H9 (cell line): ENCODE measurements at regions not wholly inside any gene's neighbourhood (a gene's known extent, or its start where the extent isn't known, plus 50 kb on each side); places are given as distances from the start of the nearest gene placed in this dataset.

Experiments
- DNase-seq: peaks from one replicate; pipeline ENCODE4 v3.0.0-alpha.2; 2017
- H2AFZ ChIP-seq: one replicate; pipeline ENCODE4 v1.6.1; 2013; ENCODE audit warnings: mild to moderate bottlenecking, low read length, control low read depth, moderate library complexity
- H2AK5ac ChIP-seq: 2 replicates; pipeline ENCODE4 v1.6.1; 2013; ENCODE audit warnings: low read length, control low read depth, mixed read lengths; ENCODE audit not compliant: insufficient read length
- H2BK120ac ChIP-seq: one replicate; pipeline ENCODE4 v1.6.1; 2013; ENCODE audit warnings: low read depth, mild to moderate bottlenecking, low read length, control low read depth, inconsistent platforms; ENCODE audit not compliant: poor library complexity, severe bottlenecking
- H2BK12ac ChIP-seq: 2 replicates; pipeline ENCODE4 v1.6.1; 2013; ENCODE audit warnings: low read length, control low read depth, mixed read lengths, low read depth; ENCODE audit not compliant: insufficient read length
- H2BK15ac ChIP-seq: 2 replicates; pipeline ENCODE4 v1.6.1; 2013; ENCODE audit warnings: low read depth, low read length, control low read depth
- H2BK20ac ChIP-seq: one replicate; pipeline ENCODE4 v1.6.1; 2013; ENCODE audit warnings: low read depth, mild to moderate bottlenecking, low read length, control low read depth, inconsistent platforms; ENCODE audit not compliant: poor library complexity, severe bottlenecking
- H2BK5ac ChIP-seq: 2 replicates; pipeline ENCODE4 v1.6.1; 2013; ENCODE audit warnings: low read length, control low read depth, mixed read lengths; ENCODE audit not compliant: insufficient read length
- H3K14ac ChIP-seq: 2 replicates; pipeline ENCODE4 v1.6.1; 2013; ENCODE audit warnings: low read length, control low read depth; ENCODE audit not compliant: insufficient read depth
- H3K18ac ChIP-seq: 2 replicates; pipeline ENCODE4 v1.6.1; 2013; ENCODE audit warnings: low read depth, mild to moderate bottlenecking, mixed read lengths, low read length, control low read depth; ENCODE audit not compliant: insufficient read length
- H3K23ac ChIP-seq: 2 replicates; pipeline ENCODE4 v1.6.1; 2013; ENCODE audit warnings: low read length, control low read depth, mixed read lengths, low read depth; ENCODE audit not compliant: insufficient read length
- H3K23me2 ChIP-seq: 2 replicates; pipeline ENCODE4 v1.6.1; 2013; ENCODE audit warnings: low read depth, mild to moderate bottlenecking, mixed read lengths, low read length, control low read depth; ENCODE audit not compliant: insufficient read length, poor library complexity, severe bottlenecking
- H3K27ac ChIP-seq: 2 replicates; pipeline ENCODE4 v1.5.1; 2013; ENCODE audit warnings: low read length, control low read depth, mixed read lengths, low read depth; ENCODE audit not compliant: insufficient read length
- H3K27me3 ChIP-seq: 2 replicates; pipeline ENCODE4 v1.6.1; 2013; ENCODE audit warnings: low read length, control low read depth, inconsistent platforms; ENCODE audit not compliant: insufficient read depth
- H3K4ac ChIP-seq: 2 replicates; pipeline ENCODE4 v1.6.1; 2013; ENCODE audit warnings: low read depth, mild to moderate bottlenecking, control low read depth, inconsistent platforms, low read length, moderate library complexity
- H3K4me1 ChIP-seq: 2 replicates; pipeline ENCODE4 v1.6.1; 2013; ENCODE audit warnings: low read length, control low read depth, inconsistent platforms; ENCODE audit not compliant: insufficient read depth
- H3K4me2 ChIP-seq: 2 replicates; pipeline ENCODE4 v1.6.1; 2013; ENCODE audit warnings: low read length, control low read depth, mixed read lengths; ENCODE audit not compliant: insufficient read length, insufficient read depth
- H3K56ac ChIP-seq: 2 replicates; pipeline ENCODE4 v1.6.1; 2013; ENCODE audit warnings: low read depth, mild to moderate bottlenecking, mixed read lengths, low read length, control low read depth; ENCODE audit not compliant: insufficient read length
- H3K79me1 ChIP-seq: 2 replicates; pipeline ENCODE4 v1.6.1; 2013; ENCODE audit warnings: low read depth, mild to moderate bottlenecking, moderate library complexity, low read length, control low read depth, inconsistent platforms; ENCODE audit not compliant: insufficient read depth, poor library complexity, severe bottlenecking
- H3K79me2 ChIP-seq: 2 replicates; pipeline ENCODE4 v1.6.1; 2013; ENCODE audit warnings: low read length, control low read depth, inconsistent platforms; ENCODE audit not compliant: insufficient read depth
- H3K9ac ChIP-seq: 2 replicates; pipeline ENCODE4 v1.6.1; 2013; ENCODE audit warnings: low read length, control low read depth, mixed read lengths; ENCODE audit not compliant: insufficient read length; ENCODE audit errors: extremely low read depth
- H3K9me3 ChIP-seq: one replicate; pipeline ENCODE4 v1.6.1; 2013; ENCODE audit warnings: low read depth, low read length, inconsistent platforms; ENCODE audit not compliant: control insufficient read depth
- H3T11ph ChIP-seq: one replicate; pipeline ENCODE4 v1.6.1; 2013; ENCODE audit warnings: mild to moderate bottlenecking, low read length, control low read depth, inconsistent platforms
- H4K20me1 ChIP-seq: one replicate; pipeline ENCODE4 v1.6.1; 2013; ENCODE audit not compliant: control insufficient read depth, insufficient read length, insufficient read depth
- H4K5ac ChIP-seq: 2 replicates; pipeline ENCODE4 v1.6.1; 2013; ENCODE audit warnings: low read depth, mild to moderate bottlenecking, mixed read lengths, low read length, control low read depth; ENCODE audit not compliant: insufficient read length
- H4K8ac ChIP-seq: replicated peaks from 2 replicates; pipeline ENCODE4 v1.6.1; 2013; ENCODE audit warnings: low read length, control low read depth, mixed read lengths, low read depth; ENCODE audit not compliant: insufficient read length
- H4K91ac ChIP-seq: 2 replicates; pipeline ENCODE4 v1.6.1; 2013; ENCODE audit warnings: low read depth, mild to moderate bottlenecking, moderate library complexity, mixed read lengths, low read length, control low read depth; ENCODE audit not compliant: insufficient read length
- H3K27ac Mint-ChIP-seq, 3 experiments: 2 replicates in 2 of 3; 3 replicates in 1 of 3; pipeline ENCODE4 v1.8.0; 2020 to 2021; ENCODE audit warnings: mixed read lengths in 3 of 3, mild to moderate bottlenecking in 1 of 3, moderate library complexity in 1 of 3
- H3K27me3 Mint-ChIP-seq: 2 replicates; pipeline ENCODE4 v1.8.0; 2021; ENCODE audit warnings: low read depth, mild to moderate bottlenecking, moderate library complexity, mixed read lengths
- H3K36me3 Mint-ChIP-seq, 3 experiments: 2 replicates in 2 of 3; 3 replicates in 1 of 3; pipeline ENCODE4 v1.8.0; 2020 to 2021; ENCODE audit warnings: low read depth in 3 of 3, mixed read lengths in 3 of 3; ENCODE audit not compliant: insufficient read depth in 1 of 3
- H3K4me1 Mint-ChIP-seq, 2 experiments: 2 replicates each; pipeline ENCODE4 v1.8.0; 2020; ENCODE audit warnings: mixed read lengths in 2 of 2
- H3K4me3 Mint-ChIP-seq, 2 experiments: 2 replicates in 1 of 2; 3 replicates in 1 of 2; pipeline ENCODE4 v1.8.0; 2020 to 2021; ENCODE audit warnings: mild to moderate bottlenecking in 2 of 2, mixed read lengths in 2 of 2, moderate library complexity in 1 of 2
- H3K9me3 Mint-ChIP-seq, 2 experiments: 2 replicates in 1 of 2; 3 replicates in 1 of 2; pipeline ENCODE4 v1.8.0; 2020; ENCODE audit warnings: mild to moderate bottlenecking in 2 of 2, mixed read lengths in 2 of 2, moderate library complexity in 1 of 2
- WGBS: extraction: QIAGEN DNeasy Blood & Tissue Kit; methylation state at CpG from one replicate; pipeline ENCODE4 v1.1.7; 2013; ENCODE audit warnings: missing lambda C conversion rate, low lambda C conversion rate, mixed read lengths; ENCODE audit not compliant: insufficient read length; ENCODE audit errors: extremely low coverage; 5-methylcytosine and 5-hydroxymethylcytosine counted together
- TF ChIP-seq, protein P1 (sequence below): fragments of 200-600 bp; sonication (generic); conservative IDR thresholded peaks from 3 replicates; pipeline ENCODE4 v1.8.0; 2021; ENCODE audit warnings: antibody characterized with exemption, mild to moderate bottlenecking

DNA sequence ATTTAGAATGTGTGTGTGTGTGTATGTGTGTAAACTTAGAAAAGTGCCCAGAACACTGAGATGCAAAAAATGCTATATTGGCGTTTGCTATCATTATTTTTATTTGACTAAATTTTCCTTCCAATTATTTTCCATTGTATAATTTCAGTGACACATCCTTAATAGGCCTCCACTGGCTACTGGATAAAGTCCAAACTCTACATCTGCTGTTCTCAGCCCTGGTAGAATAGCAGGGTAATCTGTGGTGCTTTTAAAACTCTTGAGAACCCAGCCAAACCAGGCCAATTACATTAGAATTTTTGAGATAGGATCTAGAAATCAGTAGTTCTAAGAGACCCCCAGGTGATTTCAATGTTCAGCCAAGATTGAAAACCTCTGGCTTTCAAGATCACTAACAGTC is 66.4 kb downstream of the ZNF503 start:
- Histone ChIP-seq H2BK12ac (no peak overlapping the region), H3K9ac (no peak overlapping the region), H3K4me2 (no peak overlapping the region), H3K79me2 (no peaks in the 10 kb centered on the region), H3K9me3 (no peaks in the 10 kb centered on the region), H3K27ac (no peak overlapping the region), H3K18ac (no peak overlapping the region), H4K20me1 (no peaks in the 10 kb centered on the region), H3K14ac (no peak overlapping the region), H3K4ac (no peak overlapping the region), H3K56ac (no peak overlapping the region), H2BK15ac (no peak overlapping the region), H3T11ph (no peak overlapping the region), H3K23me2 (no peaks in the 10 kb centered on the region), H4K8ac (no peak overlapping the region), H2BK5ac (no peak overlapping the region), H2AK5ac (no peak overlapping the region), H2AFZ (no peak overlapping the region), H4K5ac (no peak overlapping the region), H2BK20ac (no peak overlapping the region), H3K23ac (no peak overlapping the region), H4K91ac (no peak overlapping the region), H2BK120ac (no peak overlapping the region), H3K27me3 (no peaks in the 10 kb centered on the region), H3K79me1 (no peaks in the 10 kb centered on the region), H3K4me1 (no peaks in the 10 kb centered on the region)
- Mint-ChIP-seq H3K27ac (no peak overlapping the region), H3K27me3 (peaks cover 17% of the 10 kb centered on the region), H3K9me3 (peaks cover 16 to 25% of the 10 kb centered on the region in 2 experiments), H3K4me3 (no peak overlapping the region), H3K36me3 (peaks cover 2 to 13% (median 3%) of the 10 kb centered on the region in 3 experiments; a peak in 4 of 7 replicates), H3K4me1 (no peaks in the 10 kb centered on the region)
- DNase-seq: no peak
- TF ChIP-seq, protein P1, sequence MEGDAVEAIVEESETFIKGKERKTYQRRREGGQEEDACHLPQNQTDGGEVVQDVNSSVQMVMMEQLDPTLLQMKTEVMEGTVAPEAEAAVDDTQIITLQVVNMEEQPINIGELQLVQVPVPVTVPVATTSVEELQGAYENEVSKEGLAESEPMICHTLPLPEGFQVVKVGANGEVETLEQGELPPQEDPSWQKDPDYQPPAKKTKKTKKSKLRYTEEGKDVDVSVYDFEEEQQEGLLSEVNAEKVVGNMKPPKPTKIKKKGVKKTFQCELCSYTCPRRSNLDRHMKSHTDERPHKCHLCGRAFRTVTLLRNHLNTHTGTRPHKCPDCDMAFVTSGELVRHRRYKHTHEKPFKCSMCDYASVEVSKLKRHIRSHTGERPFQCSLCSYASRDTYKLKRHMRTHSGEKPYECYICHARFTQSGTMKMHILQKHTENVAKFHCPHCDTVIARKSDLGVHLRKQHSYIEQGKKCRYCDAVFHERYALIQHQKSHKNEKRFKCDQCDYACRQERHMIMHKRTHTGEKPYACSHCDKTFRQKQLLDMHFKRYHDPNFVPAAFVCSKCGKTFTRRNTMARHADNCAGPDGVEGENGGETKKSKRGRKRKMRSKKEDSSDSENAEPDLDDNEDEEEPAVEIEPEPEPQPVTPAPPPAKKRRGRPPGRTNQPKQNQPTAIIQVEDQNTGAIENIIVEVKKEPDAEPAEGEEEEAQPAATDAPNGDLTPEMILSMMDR: no peak
- WGBS: no CpG with 5 or more reads among the region's 1 CpG
